ENCODE measurements at regions not wholly inside any gene's neighbourhood (a gene's known extent, or its start where the extent isn't known, plus 50 kb on each side); places are given as distances from the start of the nearest gene placed in this dataset.
"Not testable (repeated sequence)": the region's sequence is repeated elsewhere in the genome, so short reads cannot be mapped to it uniquely, and the experiment has no call there.

GRCh38 chr1:176330782-176331181 is 123.7 kb upstream of the COP1 start:
- Mint-ChIP-seq H3K4me1 (ENCODE audit: low read depth) (no peaks in the 10 kb centered on the region), H3K27me3 (peaks cover 1% of the 10 kb centered on the region), H3K36me3 (ENCODE audit: low read depth) (no peaks in the 10 kb centered on the region), H3K27ac (no peak overlapping the region), H3K4me3 (no peak overlapping the region), H3K9me3 (no peaks in the 10 kb centered on the region)
- DNase-seq: no peak
- no peak for TF ChIP-seq CTCF (IDR thresholded peaks at IDR 0.05)
- ChIA-PET POLR2A (no interaction called here), CTCF (no interaction called here)
- no peak for ATAC-seq
- intact Hi-C loops (cut with micrococcal nuclease): no loop called here

- Mint-ChIP-seq H3K9me3 (no peaks in the 10 kb centered on the region), H3K27me3 (peaks cover 2% of the 10 kb centered on the region), H3K36me3 (ENCODE audit: low read depth) (no peaks in the 10 kb centered on the region), H3K27ac (no peak overlapping the region), H3K4me3 (no peak overlapping the region), H3K4me1 (ENCODE audit: low read depth) (no peaks in the 10 kb centered on the region)
- ATAC-seq: no peak
- ChIA-PET CTCF (no interaction called here), POLR2A (no interaction called here)
- TF ChIP-seq CTCF (IDR thresholded peaks at IDR 0.05): no peak
- intact Hi-C loops (cut with micrococcal nuclease): no loop called here
- no peak for DNase-seq
These were observed 118.6 kb upstream of the COP1 start for GRCh38 chr1:176325664-176326063.

- peaks cover 2% of the 10 kb centered on the region for H3K27me3 Mint-ChIP-seq
- H3K4me1 Mint-ChIP-seq (ENCODE audit: low read depth): no peaks in the 10 kb centered on the region
- no peak overlapping the region for H3K27ac Mint-ChIP-seq
- no peak overlapping the region for H3K4me3 Mint-ChIP-seq
- intact Hi-C loops (cut with micrococcal nuclease): no loop called here
- ATAC-seq: no peak
- POLR2A ChIA-PET: no interaction called here
- no peak for TF ChIP-seq CTCF (IDR thresholded peaks at IDR 0.05)
- DNase-seq: no peak
- H3K36me3 Mint-ChIP-seq (ENCODE audit: low read depth): no peaks in the 10 kb centered on the region
- no peaks in the 10 kb centered on the region for H3K9me3 Mint-ChIP-seq
- CTCF ChIA-PET: no interaction called here
These were observed 116.4 kb upstream of the COP1 start for GRCh38 chr1:176323472-176323871.

GRCh38 chr1:176315519-176316220 is 108.6 kb upstream of the COP1 start:
- ChIA-PET CTCF (interaction anchor here (0.7 kb wide), 1 partner anchor 245 kb away, joined by 3 read pairs; no protein-coding TSS in a partner anchor), POLR2A (no interaction called here)
- H3K4me1 Mint-ChIP-seq (ENCODE audit: low read depth): no peaks in the 10 kb centered on the region
- TF ChIP-seq CTCF (IDR thresholded peaks at IDR 0.05): no peak
- no peak overlapping the region for H3K4me3 Mint-ChIP-seq
- no peaks in the 10 kb centered on the region for H3K36me3 Mint-ChIP-seq (ENCODE audit: low read depth)
- intact Hi-C loops (cut with micrococcal nuclease): no loop called here
- no peaks in the 10 kb centered on the region for H3K27me3 Mint-ChIP-seq
- DNase-seq (no peak), ATAC-seq (no peak)
- no peak overlapping the region for H3K27ac Mint-ChIP-seq
- H3K9me3 Mint-ChIP-seq: no peaks in the 10 kb centered on the region

- H3K4me1 Mint-ChIP-seq (ENCODE audit: low read depth); H3K4me3 Mint-ChIP-seq; H3K27me3 Mint-ChIP-seq; H3K36me3 Mint-ChIP-seq (ENCODE audit: low read depth); POLR2A ChIA-PET; intact Hi-C loops (cut with micrococcal nuclease); DNase-seq; ATAC-seq; H3K27ac Mint-ChIP-seq: not testable (repeated sequence)
- CTCF ChIA-PET: interaction anchor here (0.6 kb wide), 1 partner anchor 35 kb away, joined by 3 read pairs; no protein-coding TSS in a partner anchor
- H3K9me3 Mint-ChIP-seq: peaks cover 26% of the 10 kb centered on the region
These were observed 89.5 kb upstream of the COP1 start for GRCh38 chr1:176296602-176297001.
